BLaER1 (cell line): ENCODE measurements at regions not wholly inside any gene's neighbourhood (a gene's known extent, or its start where the extent isn't known, plus 50 kb on each side); places are given as distances from the start of the nearest gene placed in this dataset.
"Not testable (repeated sequence)": the region's sequence is repeated elsewhere in the genome, so short reads cannot be mapped to it uniquely, and the experiment has no call there.

Experiments
- H3K27ac ChIP-seq: shearing (Covaris generic); formaldehyde crosslinking; 2 replicates; pipeline ENCODE4 v1.8.1; 2022
- H3K27me3 ChIP-seq: shearing (Covaris generic); formaldehyde crosslinking; 2 replicates; pipeline ENCODE4 v1.8.1; 2022
- H3K36me3 ChIP-seq: shearing (Covaris generic); formaldehyde crosslinking; 2 replicates; pipeline ENCODE4 v1.8.1; 2022
- H3K4me1 ChIP-seq: shearing (Covaris generic); formaldehyde crosslinking; 2 replicates; pipeline ENCODE4 v1.8.1; 2022
- H3K4me2 ChIP-seq: shearing (Covaris generic); formaldehyde crosslinking; 2 replicates; pipeline ENCODE4 v1.8.1; 2022
- H3K4me3 ChIP-seq: shearing (Covaris generic); formaldehyde crosslinking; 2 replicates; pipeline ENCODE4 v1.8.1; 2022
- H3K9ac ChIP-seq: shearing (Covaris generic); formaldehyde crosslinking; 2 replicates; pipeline ENCODE4 v1.8.1; 2022
- H3K9me3 ChIP-seq: shearing (Covaris generic); formaldehyde crosslinking; 2 replicates; pipeline ENCODE4 v1.8.1; 2022
- H4K20me1 ChIP-seq: shearing (Covaris generic); formaldehyde crosslinking; 2 replicates; pipeline ENCODE4 v1.8.1; 2022
- Cebpa-rat ChIP-seq: shearing (Covaris generic); IDR thresholded peaks from 2 replicates; pipeline ENCODE4 v1.8.1; 2022

GRCh38 chr7:106713452-106713851, 52.5 kb upstream of the CCDC71L start:
- not testable (repeated sequence) for H4K20me1 ChIP-seq, H3K9me3 ChIP-seq, H3K9ac ChIP-seq, H3K4me3 ChIP-seq, H3K27me3 ChIP-seq, H3K4me2 ChIP-seq, H3K27ac ChIP-seq, H3K36me3 ChIP-seq
- peaks cover 22% of the 10 kb centered on the region for H3K4me1 ChIP-seq

- peaks cover 32% of the 10 kb centered on the region for H3K4me1 ChIP-seq
- H3K4me2 ChIP-seq, H3K27ac ChIP-seq, H3K9me3 ChIP-seq, H3K27me3 ChIP-seq, H3K36me3 ChIP-seq, H3K9ac ChIP-seq, H4K20me1 ChIP-seq, H3K4me3 ChIP-seq: not testable (repeated sequence)
These were observed 53.9 kb upstream of the CCDC71L start for GRCh38 chr7:106714590-106715442.

- no peaks in the 10 kb centered on the region for H4K20me1 ChIP-seq
- H3K9ac ChIP-seq = no peak overlapping the region
- TF ChIP-seq Cebpa-rat = no peak
- no peaks in the 10 kb centered on the region for H3K36me3 ChIP-seq
- no peak overlapping the region for H3K27ac ChIP-seq
- H3K9me3 ChIP-seq = no peaks in the 10 kb centered on the region
- no peaks in the 10 kb centered on the region for H3K27me3 ChIP-seq
- no peak overlapping the region for H3K4me3 ChIP-seq
- H3K4me2 ChIP-seq = no peak overlapping the region
- peaks cover 32% of the 10 kb centered on the region for H3K4me1 ChIP-seq
These were observed 54.8 kb upstream of the CCDC71L start for GRCh38 chr7:106715730-106716129.

- peaks cover 33% of the 10 kb centered on the region for H3K4me1 ChIP-seq
- peak overlapping the region; percentile 65 for H3K4me2 ChIP-seq
- H3K9ac ChIP-seq = no peak overlapping the region
- H3K27ac ChIP-seq = peak overlapping the region; percentile 69
- no peak for TF ChIP-seq Cebpa-rat
- H3K27me3 ChIP-seq = no peaks in the 10 kb centered on the region
- no peaks in the 10 kb centered on the region for H3K36me3 ChIP-seq
- H3K9me3 ChIP-seq = no peaks in the 10 kb centered on the region
- H3K4me3 ChIP-seq = no peak overlapping the region
- H4K20me1 ChIP-seq = no peaks in the 10 kb centered on the region
These were observed 56.4 kb upstream of the CCDC71L start for GRCh38 chr7:106717254-106717954.

- no peak overlapping the region; the same call in 1 of the 2 replicates for H3K4me3 ChIP-seq
- peaks cover 39% of the 10 kb centered on the region for H3K4me1 ChIP-seq
- H3K9ac ChIP-seq = no peak overlapping the region
- H3K4me2 ChIP-seq = peak overlapping the region; percentile 65
- no peaks in the 10 kb centered on the region for H4K20me1 ChIP-seq
- H3K9me3 ChIP-seq = no peaks in the 10 kb centered on the region
- no peak for TF ChIP-seq Cebpa-rat
- H3K27me3 ChIP-seq = no peaks in the 10 kb centered on the region
- peak overlapping the region; percentile 69 for H3K27ac ChIP-seq
- H3K36me3 ChIP-seq = no peaks in the 10 kb centered on the region
These were observed 57.3 kb upstream of the CCDC71L start for GRCh38 chr7:106717955-106718871.

GRCh38 chr7:106720641-106721040, 59.7 kb upstream of the CCDC71L start:
- no peaks in the 10 kb centered on the region for H3K9me3 ChIP-seq
- H3K4me3 ChIP-seq = no peak overlapping the region
- no peaks in the 10 kb centered on the region for H3K36me3 ChIP-seq
- no peak overlapping the region for H3K27ac ChIP-seq
- H3K4me1 ChIP-seq = peaks cover 39% of the 10 kb centered on the region
- no peak overlapping the region for H3K9ac ChIP-seq
- H4K20me1 ChIP-seq = no peaks in the 10 kb centered on the region
- TF ChIP-seq Cebpa-rat = no peak
- no peaks in the 10 kb centered on the region for H3K27me3 ChIP-seq
- H3K4me2 ChIP-seq = no peak overlapping the region

- no peak overlapping the region for H3K9ac ChIP-seq
- H3K27ac ChIP-seq = no peak overlapping the region
- no peaks in the 10 kb centered on the region for H3K27me3 ChIP-seq
- no peaks in the 10 kb centered on the region for H3K9me3 ChIP-seq
- H4K20me1 ChIP-seq = no peaks in the 10 kb centered on the region
- H3K4me1 ChIP-seq = peaks cover 30% of the 10 kb centered on the region
- TF ChIP-seq Cebpa-rat = no peak
- no peak overlapping the region for H3K4me3 ChIP-seq
- no peaks in the 10 kb centered on the region for H3K36me3 ChIP-seq
- no peak overlapping the region for H3K4me2 ChIP-seq
These were observed 61.1 kb upstream of the CCDC71L start for GRCh38 chr7:106721816-106722785.

- Histone ChIP-seq H3K9me3 (no peaks in the 10 kb centered on the region), H4K20me1 (no peaks in the 10 kb centered on the region), H3K27me3 (no peaks in the 10 kb centered on the region), H3K27ac (no peak overlapping the region), H3K4me1 (peaks cover 17% of the 10 kb centered on the region), H3K36me3 (no peaks in the 10 kb centered on the region), H3K4me2 (no peak overlapping the region), H3K9ac (no peak overlapping the region), H3K4me3 (no peak overlapping the region)
- no peak for TF ChIP-seq Cebpa-rat
These were observed 62.4 kb upstream of the CCDC71L start for GRCh38 chr7:106723398-106723797.
